22Rv1 (cell line): ENCODE measurements at regions not wholly inside any gene's neighbourhood (a gene's known extent, or its start where the extent isn't known, plus 50 kb on each side); places are given as distances from the start of the nearest gene placed in this dataset.

Experiments
- ZFX ChIP-seq: fragments of 450-650 bp; IDR thresholded peaks from 2 replicates; pipeline ENCODE4 v1.6.1; 2017; ENCODE audit warnings: antibody characterized with exemption, borderline replicate concordance
- TF ChIP-seq, protein P1 (sequence below): fragments of 450-650 bp; IDR thresholded peaks from 2 replicates; pipeline ENCODE4 v1.5.1; 2017; ENCODE audit warnings: mild to moderate bottlenecking

DNA sequence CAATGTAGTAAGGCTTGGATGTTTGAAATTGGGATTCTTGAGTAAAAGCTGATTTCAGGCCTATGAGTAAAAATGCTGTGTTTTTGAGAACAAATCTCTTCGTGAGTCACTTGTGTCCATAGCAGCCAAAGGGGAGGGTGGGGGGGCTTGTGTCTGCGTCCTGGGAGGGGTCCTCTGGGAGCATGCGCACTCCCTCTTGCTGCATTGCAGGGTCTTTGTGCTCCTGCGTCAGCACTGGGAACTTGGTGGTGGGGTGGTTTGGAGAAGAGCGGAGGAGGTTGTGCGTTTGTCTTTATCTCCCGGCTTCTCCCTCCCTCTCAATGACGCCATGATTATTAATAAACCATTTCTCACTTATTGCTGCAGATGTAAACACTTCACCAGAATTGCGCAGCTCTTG, 75.9 kb upstream of the NDN start:
- TF ChIP-seq, protein P1, sequence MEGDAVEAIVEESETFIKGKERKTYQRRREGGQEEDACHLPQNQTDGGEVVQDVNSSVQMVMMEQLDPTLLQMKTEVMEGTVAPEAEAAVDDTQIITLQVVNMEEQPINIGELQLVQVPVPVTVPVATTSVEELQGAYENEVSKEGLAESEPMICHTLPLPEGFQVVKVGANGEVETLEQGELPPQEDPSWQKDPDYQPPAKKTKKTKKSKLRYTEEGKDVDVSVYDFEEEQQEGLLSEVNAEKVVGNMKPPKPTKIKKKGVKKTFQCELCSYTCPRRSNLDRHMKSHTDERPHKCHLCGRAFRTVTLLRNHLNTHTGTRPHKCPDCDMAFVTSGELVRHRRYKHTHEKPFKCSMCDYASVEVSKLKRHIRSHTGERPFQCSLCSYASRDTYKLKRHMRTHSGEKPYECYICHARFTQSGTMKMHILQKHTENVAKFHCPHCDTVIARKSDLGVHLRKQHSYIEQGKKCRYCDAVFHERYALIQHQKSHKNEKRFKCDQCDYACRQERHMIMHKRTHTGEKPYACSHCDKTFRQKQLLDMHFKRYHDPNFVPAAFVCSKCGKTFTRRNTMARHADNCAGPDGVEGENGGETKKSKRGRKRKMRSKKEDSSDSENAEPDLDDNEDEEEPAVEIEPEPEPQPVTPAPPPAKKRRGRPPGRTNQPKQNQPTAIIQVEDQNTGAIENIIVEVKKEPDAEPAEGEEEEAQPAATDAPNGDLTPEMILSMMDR, result no peak
- no peak for TF ChIP-seq ZFX
